A673 (cell line): ENCODE measurements at regions not wholly inside any gene's neighbourhood (a gene's known extent, or its start where the extent isn't known, plus 50 kb on each side); places are given as distances from the start of the nearest gene placed in this dataset.

Source experiments
- BruUV-seq: library from RNA; stranded (reverse); fragments of 400-500 nt; replicated peaks from 2 replicates; lab custom pipeline; 2021; lab: Mats Ljungman, UMichigan
- CTCF ChIA-PET: fragments of 300-600 bp; sonication (Branson Sonifier 250); formaldehyde crosslinking; loops from one replicate; lab custom pipeline; 2022; ENCODE audit warnings: antibody characterized with exemption; lab: Charles Lee
- POLR2A ChIA-PET: fragments of 300-600 bp; sonication (Branson Sonifier 250); formaldehyde crosslinking; loops from one replicate; lab custom pipeline; 2022; ENCODE audit warnings: antibody characterized with exemption; ENCODE audit not compliant: low non-redundant PET; lab: Charles Lee
- DNase-seq: peaks from one replicate; pipeline ENCODE4 v3.0.0-alpha.2; 2015; ENCODE audit warnings: low spot score
- H3K27ac ChIP-seq: fragments of 200-600 bp; sonication (generic); 2 replicates; pipeline ENCODE4 v1.5.1; 2016; ENCODE audit warnings: mixed run types, low read depth, mild to moderate bottlenecking, mixed read lengths, antibody characterized with exemption, low read length; ENCODE audit not compliant: poor library complexity, severe bottlenecking
- H3K27me3 ChIP-seq: fragments of 200-600 bp; sonication (generic); replicated peaks from 2 replicates; pipeline ENCODE4 v1.6.1; 2017; ENCODE audit warnings: mixed run types, low read depth, mild to moderate bottlenecking, mixed read lengths, antibody characterized with exemption, low read length; ENCODE audit not compliant: insufficient read depth, poor library complexity
- H3K36me3 ChIP-seq: fragments of 200-600 bp; sonication (generic); 2 replicates; pipeline ENCODE4 v1.6.1; 2016; ENCODE audit warnings: mixed run types, mild to moderate bottlenecking, mixed read lengths, antibody characterized with exemption, low read length; ENCODE audit not compliant: insufficient read depth, poor library complexity, severe bottlenecking
- H3K4me1 ChIP-seq: fragments of 200-600 bp; sonication (generic); 2 replicates; pipeline ENCODE4 v1.6.1; 2017; ENCODE audit warnings: mixed run types, mild to moderate bottlenecking, mixed read lengths, antibody characterized with exemption, low read length; ENCODE audit not compliant: insufficient read depth, poor library complexity, severe bottlenecking
- H3K4me3 ChIP-seq: fragments of 200-600 bp; sonication (generic); 2 replicates; pipeline ENCODE4 v1.5.1; 2016; ENCODE audit warnings: low read depth, mixed run types, mild to moderate bottlenecking, mixed read lengths, low read length; ENCODE audit not compliant: poor library complexity, severe bottlenecking
- H3K9me3 ChIP-seq: fragments of 200-600 bp; sonication (generic); 2 replicates; pipeline ENCODE4 v1.6.1; 2016; ENCODE audit warnings: mixed run types, low read depth, mild to moderate bottlenecking, mixed read lengths, antibody characterized with exemption, low read length; ENCODE audit not compliant: poor library complexity, severe bottlenecking
- CTCF ChIP-seq: fragments of 300-800, 200-600 bp; sonication (generic); conservative IDR thresholded peaks from 2 replicates; pipeline ENCODE4 v1.5.1; 2017; ENCODE audit warnings: low read depth, mild to moderate bottlenecking, antibody characterized with exemption, low read length, moderate library complexity, mixed read lengths
- EZH2 ChIP-seq: fragments of 200-600 bp; sonication (generic); IDR thresholded peaks from 2 replicates; pipeline ENCODE4 v1.6.1; 2017; ENCODE audit warnings: borderline replicate concordance, low read depth, mild to moderate bottlenecking, mixed read lengths, antibody characterized with exemption, low read length; ENCODE audit not compliant: poor library complexity, severe bottlenecking
- intact Hi-C: fragments of 100-400 bp; cut with micrococcal nuclease; formaldehyde crosslinking; loops from one replicate; pipeline ENCODE4 v1.10.0; 2022; ENCODE audit not compliant: unreplicated experiment

- Histone ChIP-seq H3K36me3 (no peaks in the 10 kb centered on the region), H3K4me3 (no peak overlapping the region), H3K9me3 (no peaks in the 10 kb centered on the region), H3K27me3 (peaks cover 3% of the 10 kb centered on the region), H3K4me1 (no peaks in the 10 kb centered on the region), H3K27ac (no peak overlapping the region)
- ChIA-PET POLR2A (no interaction called here), CTCF (no interaction called here)
- no TSS peak for BruUV-seq
- TF ChIP-seq EZH2 (no peak), CTCF (no peak)
- intact Hi-C loops, result no loop called here
- no peak for DNase-seq
These were observed 423.9 kb downstream of the DMRT2 start for GRCh38 chr9:1473956-1474634.

GRCh38 chr9:1474671-1475070 is 424.5 kb downstream of the DMRT2 start:
- Histone ChIP-seq H3K4me3 (no peak overlapping the region), H3K9me3 (no peaks in the 10 kb centered on the region), H3K27ac (no peak overlapping the region), H3K27me3 (no peaks in the 10 kb centered on the region), H3K36me3 (no peaks in the 10 kb centered on the region), H3K4me1 (no peaks in the 10 kb centered on the region)
- CTCF ChIA-PET, result no interaction called here
- TF ChIP-seq EZH2 (no peak), CTCF (no peak)
- POLR2A ChIA-PET, result no interaction called here
- BruUV-seq, result no TSS peak
- intact Hi-C loops, result no loop called here
- DNase-seq, result no peak

- intact Hi-C loops, result loop anchor here (10.0 kb wide), 1 partner anchor 56 kb away; no protein-coding TSS in a partner anchor
- H3K36me3 ChIP-seq, result no peaks in the 10 kb centered on the region
- no peaks in the 10 kb centered on the region for H3K9me3 ChIP-seq
- no peak overlapping the region for H3K27ac ChIP-seq
- POLR2A ChIA-PET, result no interaction called here
- TF ChIP-seq EZH2, result no peak
- TF ChIP-seq CTCF, result no peak
- no peak for DNase-seq
- no TSS peak for BruUV-seq
- H3K4me1 ChIP-seq, result no peaks in the 10 kb centered on the region
- CTCF ChIA-PET, result no interaction called here
- no peaks in the 10 kb centered on the region for H3K27me3 ChIP-seq
- no peak overlapping the region for H3K4me3 ChIP-seq
These were observed 440.4 kb downstream of the DMRT2 start for GRCh38 chr9:1490341-1491232.
